KMS-11 (cell line): ENCODE measurements at regions not wholly inside any gene's neighbourhood (a gene's known extent, or its start where the extent isn't known, plus 50 kb on each side); places are given as distances from the start of the nearest gene placed in this dataset.

ENCODE experiments used
- H2AFZ ChIP-seq: fragments of 200-600 bp; sonication (generic); 2 replicates; pipeline ENCODE4 v1.6.1; 2016; ENCODE audit warnings: antibody characterized with exemption, mixed run types, low read depth
- H3K27ac ChIP-seq: fragments of 200-600 bp; sonication (generic); 2 replicates; pipeline ENCODE4 v1.6.1; 2016; ENCODE audit warnings: mild to moderate bottlenecking, mixed run types
- H3K27me3 ChIP-seq: fragments of 200-600 bp; sonication (generic); 2 replicates; pipeline ENCODE4 v1.6.1; 2017; ENCODE audit warnings: mild to moderate bottlenecking, low read depth, mixed run types, moderate library complexity; ENCODE audit not compliant: insufficient read depth
- H3K36me3 ChIP-seq: fragments of 200-600 bp; sonication (generic); 2 replicates; pipeline ENCODE4 v1.6.1; 2017; ENCODE audit warnings: mild to moderate bottlenecking, mixed run types; ENCODE audit not compliant: insufficient read depth
- H3K4me1 ChIP-seq: fragments of 200-600 bp; sonication (generic); 2 replicates; pipeline ENCODE4 v1.6.1; 2016; ENCODE audit warnings: mild to moderate bottlenecking, low read depth, mixed run types; ENCODE audit not compliant: poor library complexity, severe bottlenecking
- H3K4me2 ChIP-seq: fragments of 200-600 bp; sonication (generic); 2 replicates; pipeline ENCODE4 v1.7.0; 2016; ENCODE audit warnings: mild to moderate bottlenecking, mixed run types
- H3K4me3 ChIP-seq: fragments of 200-600 bp; sonication (generic); IDR thresholded peaks from 2 replicates; pipeline ENCODE4 v1.6.1; 2017; ENCODE audit warnings: low read depth, low read length, mixed read lengths; ENCODE audit not compliant: insufficient read depth
- H3K79me2 ChIP-seq: fragments of 200-600 bp; sonication (generic); 2 replicates; pipeline ENCODE4 v1.6.1; 2016; ENCODE audit warnings: low read depth, mixed run types; ENCODE audit not compliant: insufficient read depth
- H3K9ac ChIP-seq: fragments of 200-600 bp; sonication (generic); 2 replicates; pipeline ENCODE4 v1.6.1; 2016; ENCODE audit warnings: mild to moderate bottlenecking, mixed run types
- H4K20me1 ChIP-seq: fragments of 200-600 bp; sonication (generic); 2 replicates; pipeline ENCODE4 v1.6.1; 2016; ENCODE audit warnings: mild to moderate bottlenecking, mixed run types; ENCODE audit not compliant: insufficient read depth
- TF ChIP-seq, protein P1 (sequence below): fragments of 200-600 bp; sonication (generic); conservative IDR thresholded peaks from 2 replicates; pipeline ENCODE4 v1.6.1; 2017; ENCODE audit warnings: low read depth, mild to moderate bottlenecking, antibody characterized with exemption, low read length, moderate library complexity, mixed read lengths

DNA sequence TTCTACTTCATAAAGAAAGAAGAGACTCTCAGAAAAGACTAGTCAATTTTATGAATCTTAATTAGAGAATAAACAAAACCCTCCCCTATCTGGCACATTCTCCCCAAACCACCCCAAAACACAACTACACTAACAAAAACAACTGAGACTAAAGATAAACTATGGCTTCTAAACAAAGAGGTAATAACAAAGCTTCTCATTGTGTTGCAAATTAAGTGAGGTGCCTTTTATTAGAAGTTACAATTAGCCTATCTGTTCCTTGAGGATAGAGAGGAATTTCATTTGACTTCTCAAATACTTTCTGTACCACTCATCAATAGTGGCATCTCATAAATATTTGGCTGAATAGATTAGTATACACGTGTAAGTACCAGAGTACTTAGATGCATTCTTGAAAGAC lies 1196.2 kb downstream of the PCDH9 start:
- TF ChIP-seq, protein P1, sequence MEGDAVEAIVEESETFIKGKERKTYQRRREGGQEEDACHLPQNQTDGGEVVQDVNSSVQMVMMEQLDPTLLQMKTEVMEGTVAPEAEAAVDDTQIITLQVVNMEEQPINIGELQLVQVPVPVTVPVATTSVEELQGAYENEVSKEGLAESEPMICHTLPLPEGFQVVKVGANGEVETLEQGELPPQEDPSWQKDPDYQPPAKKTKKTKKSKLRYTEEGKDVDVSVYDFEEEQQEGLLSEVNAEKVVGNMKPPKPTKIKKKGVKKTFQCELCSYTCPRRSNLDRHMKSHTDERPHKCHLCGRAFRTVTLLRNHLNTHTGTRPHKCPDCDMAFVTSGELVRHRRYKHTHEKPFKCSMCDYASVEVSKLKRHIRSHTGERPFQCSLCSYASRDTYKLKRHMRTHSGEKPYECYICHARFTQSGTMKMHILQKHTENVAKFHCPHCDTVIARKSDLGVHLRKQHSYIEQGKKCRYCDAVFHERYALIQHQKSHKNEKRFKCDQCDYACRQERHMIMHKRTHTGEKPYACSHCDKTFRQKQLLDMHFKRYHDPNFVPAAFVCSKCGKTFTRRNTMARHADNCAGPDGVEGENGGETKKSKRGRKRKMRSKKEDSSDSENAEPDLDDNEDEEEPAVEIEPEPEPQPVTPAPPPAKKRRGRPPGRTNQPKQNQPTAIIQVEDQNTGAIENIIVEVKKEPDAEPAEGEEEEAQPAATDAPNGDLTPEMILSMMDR = no peak
- H3K4me2 ChIP-seq = no peak overlapping the region
- H4K20me1 ChIP-seq = no peaks in the 10 kb centered on the region
- no peaks in the 10 kb centered on the region for H3K4me1 ChIP-seq
- H3K4me3 ChIP-seq = no peak overlapping the region
- no peaks in the 10 kb centered on the region for H3K79me2 ChIP-seq
- H2AFZ ChIP-seq = no peak overlapping the region
- H3K36me3 ChIP-seq = no peaks in the 10 kb centered on the region
- H3K27me3 ChIP-seq = no peaks in the 10 kb centered on the region
- H3K9ac ChIP-seq = no peak overlapping the region
- no peak overlapping the region for H3K27ac ChIP-seq

DNA sequence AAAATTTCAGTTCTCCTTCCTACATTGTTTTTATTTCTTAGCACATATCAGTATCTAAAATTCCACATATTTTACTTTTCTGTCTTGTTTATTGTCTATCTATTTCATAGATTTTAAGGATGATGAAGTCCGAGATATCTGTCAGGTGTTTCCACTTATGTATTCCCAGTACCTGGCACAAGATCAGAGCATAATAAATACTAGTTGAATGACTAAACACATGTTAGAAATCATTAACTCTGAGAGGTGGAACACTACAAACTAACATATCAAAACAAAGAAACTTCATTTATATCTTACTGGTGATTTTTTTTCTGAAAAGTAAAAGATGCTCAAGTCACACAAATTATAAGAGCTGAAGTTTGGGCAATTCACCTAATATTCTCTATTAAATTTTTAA lies 1208.3 kb downstream of the PCDH9 start:
- Histone ChIP-seq H3K36me3 (no peaks in the 10 kb centered on the region), H3K27me3 (no peaks in the 10 kb centered on the region), H3K27ac (no peak overlapping the region), H3K4me3 (no peak overlapping the region), H3K4me2 (no peak overlapping the region), H3K9ac (no peak overlapping the region), H2AFZ (no peak overlapping the region), H3K79me2 (no peaks in the 10 kb centered on the region), H4K20me1 (no peaks in the 10 kb centered on the region), H3K4me1 (no peaks in the 10 kb centered on the region)
- TF ChIP-seq, protein P1 = no peak

DNA sequence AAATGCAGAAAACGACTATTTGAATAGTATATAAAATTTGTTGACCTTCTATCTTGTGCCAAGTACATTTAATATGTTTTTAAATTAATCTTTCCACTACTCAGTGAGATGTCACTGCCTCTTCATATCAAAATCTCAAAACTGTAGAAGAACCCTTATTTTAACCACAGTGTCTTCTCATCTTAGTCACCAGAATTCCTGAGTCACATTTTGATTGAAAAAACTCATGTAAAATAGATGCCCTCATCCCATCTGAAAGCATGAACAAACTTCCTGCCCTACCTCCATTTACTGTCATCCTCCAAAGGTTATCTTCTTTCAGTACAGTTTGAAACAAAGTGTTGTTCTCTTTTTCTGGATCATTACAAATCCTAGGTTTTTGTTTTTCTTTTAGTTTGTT lies 1215.4 kb downstream of the PCDH9 start:
- Histone ChIP-seq H3K27ac (no peak overlapping the region), H3K36me3 (no peaks in the 10 kb centered on the region), H3K27me3 (no peaks in the 10 kb centered on the region), H3K4me3 (no peak overlapping the region), H3K79me2 (no peaks in the 10 kb centered on the region), H2AFZ (no peak overlapping the region), H3K9ac (no peak overlapping the region), H4K20me1 (no peaks in the 10 kb centered on the region), H3K4me2 (no peak overlapping the region), H3K4me1 (no peaks in the 10 kb centered on the region)
- TF ChIP-seq, protein P1 = no peak

DNA sequence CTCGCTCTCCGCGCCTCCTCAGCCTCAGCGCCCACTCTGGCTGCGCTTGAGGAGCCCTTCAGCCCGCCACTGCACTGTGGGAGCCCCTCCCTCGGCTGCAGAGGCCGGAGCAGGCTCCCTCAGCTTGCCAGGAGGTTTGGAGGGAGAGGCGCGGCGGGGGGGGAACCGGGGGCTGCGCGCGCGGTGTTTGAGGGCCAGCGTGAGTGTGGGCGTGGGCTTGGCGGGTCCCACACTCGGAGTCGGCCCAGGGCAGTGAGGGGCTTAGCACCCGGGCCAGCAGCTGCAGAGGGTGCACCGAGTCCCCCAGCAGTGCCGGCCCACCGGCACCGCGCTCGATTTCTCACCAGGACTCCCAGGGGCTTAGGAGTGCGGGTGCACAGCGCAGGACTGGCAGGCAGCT lies 1220.9 kb downstream of the PCDH9 start:
- Histone ChIP-seq H3K9ac (no peak overlapping the region), H3K27ac (no peak overlapping the region), H3K27me3 (no peaks in the 10 kb centered on the region), H3K36me3 (no peaks in the 10 kb centered on the region), H4K20me1 (no peaks in the 10 kb centered on the region), H3K4me3 (no peak overlapping the region), H3K79me2 (no peaks in the 10 kb centered on the region), H3K4me1 (no peaks in the 10 kb centered on the region), H2AFZ (no peak overlapping the region), H3K4me2 (no peak overlapping the region)
- TF ChIP-seq, protein P1 = no peak

DNA sequence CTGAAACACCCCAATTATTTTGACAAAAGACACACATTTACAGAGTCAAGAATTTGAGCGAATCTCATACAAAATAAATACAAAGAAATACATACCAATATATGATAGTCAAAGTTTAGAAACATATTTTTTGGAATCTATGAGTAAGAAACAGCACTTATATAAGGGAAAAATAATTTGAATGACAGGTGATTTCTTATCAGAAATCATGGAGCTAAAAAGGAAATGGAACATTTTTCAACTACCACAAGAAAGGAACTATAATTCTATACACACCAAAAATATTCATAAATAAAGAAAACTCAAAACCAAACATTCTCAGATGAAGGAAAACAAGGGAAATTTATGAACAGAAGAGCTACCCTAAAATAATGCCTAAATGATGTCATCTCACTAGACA lies 1226.6 kb downstream of the PCDH9 start:
- no peak overlapping the region for H3K27ac ChIP-seq
- H3K4me1 ChIP-seq = no peaks in the 10 kb centered on the region
- no peak overlapping the region for H2AFZ ChIP-seq
- no peak overlapping the region for H3K4me3 ChIP-seq
- H4K20me1 ChIP-seq = no peaks in the 10 kb centered on the region
- no peaks in the 10 kb centered on the region for H3K79me2 ChIP-seq
- H3K36me3 ChIP-seq = no peaks in the 10 kb centered on the region
- H3K27me3 ChIP-seq = no peaks in the 10 kb centered on the region
- TF ChIP-seq, protein P1 = no peak
- no peak overlapping the region for H3K4me2 ChIP-seq
- no peak overlapping the region for H3K9ac ChIP-seq
